SH-SY5Y (cell line): ENCODE measurements at regions not wholly inside any gene's neighbourhood (a gene's known extent, or its start where the extent isn't known, plus 50 kb on each side); places are given as distances from the start of the nearest gene placed in this dataset.

Source experiments
- GATA2 ChIP-seq: IDR thresholded peaks from 2 replicates; pipeline ENCODE4 v1.6.1; 2011; ENCODE audit warnings: mild to moderate bottlenecking, low read depth, low read length
- GATA3 ChIP-seq: IDR thresholded peaks from 2 replicates; pipeline ENCODE4 v1.6.1; 2011; ENCODE audit warnings: low read depth, mild to moderate bottlenecking, low read length, moderate library complexity

GRCh38 chr12:124120739-124121138 lies 147.7 kb downstream of the ZNF664 start:
- no peak for TF ChIP-seq GATA2
- TF ChIP-seq GATA3: no peak
